Hematopoietic multipotent progenitor cell treated with erythropoietin and hydrocortisone succinate and interleukin-3 and kit ligand, for 17 days (in vitro differentiated cells): ENCODE measurements at regions not wholly inside any gene's neighbourhood (a gene's known extent, or its start where the extent isn't known, plus 50 kb on each side); places are given as distances from the start of the nearest gene placed in this dataset.

Experiments
- DNase-seq: peaks from one replicate; pipeline ENCODE4 v3.0.0-alpha.2; 2015; ENCODE audit warnings: low spot score

DNA sequence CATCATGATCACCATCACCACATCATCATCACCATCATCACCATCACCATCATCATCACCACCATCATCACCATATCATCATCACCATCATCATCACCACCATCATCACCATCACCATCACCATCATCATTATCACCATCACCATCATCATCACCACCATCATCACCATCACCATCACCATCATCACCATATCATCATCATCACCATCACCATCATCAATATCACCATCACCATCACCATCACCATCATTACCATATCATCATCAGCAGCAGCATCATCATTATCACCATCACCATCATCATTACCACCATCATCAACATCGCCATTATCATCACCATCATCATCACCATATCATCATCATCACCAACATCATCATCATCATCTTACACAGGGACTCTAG is 351.1 kb downstream of the MIAT start:
- DNase-seq: no peak

DNA sequence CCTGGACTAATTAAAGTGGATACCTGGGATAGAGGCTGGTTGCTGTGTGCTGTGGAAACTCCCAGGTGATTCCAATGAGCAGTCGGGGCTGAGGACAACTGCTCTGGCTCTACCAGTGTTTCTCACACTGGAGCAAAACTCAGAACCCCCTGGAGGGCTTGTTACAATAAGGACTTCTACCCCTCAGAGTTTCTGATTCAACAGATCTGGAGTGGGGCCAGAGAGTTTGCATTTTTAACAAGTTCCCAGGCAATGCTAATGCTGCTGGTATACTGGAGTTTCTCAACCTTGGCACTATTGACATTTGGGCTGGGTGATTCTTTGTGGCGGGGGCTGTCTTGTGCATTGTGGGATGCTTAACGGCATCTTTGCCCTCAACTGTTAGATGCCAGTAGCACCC is 353.7 kb downstream of the MIAT start:
- DNase-seq: no peak

DNA sequence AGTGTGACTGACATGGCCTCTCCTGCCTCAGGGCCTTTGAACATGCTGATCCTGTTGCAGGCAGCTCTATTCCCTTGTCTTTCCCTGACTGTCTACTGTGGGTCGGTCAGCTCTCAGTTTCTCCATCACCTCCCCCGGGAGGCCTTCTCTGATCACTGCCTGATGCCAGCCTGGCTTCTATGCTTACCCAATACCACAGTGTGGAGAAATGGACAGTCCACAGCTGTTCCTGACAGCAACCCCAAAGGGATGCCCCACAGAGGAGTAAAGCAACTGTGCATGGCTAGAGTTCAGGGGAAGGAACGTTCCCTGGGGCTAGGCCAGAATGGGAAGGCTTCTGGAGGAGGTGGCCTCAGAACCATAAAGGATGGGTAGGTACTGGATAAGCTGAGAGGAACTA is 354.3 kb downstream of the MIAT start:
- DNase-seq: no peak

DNA sequence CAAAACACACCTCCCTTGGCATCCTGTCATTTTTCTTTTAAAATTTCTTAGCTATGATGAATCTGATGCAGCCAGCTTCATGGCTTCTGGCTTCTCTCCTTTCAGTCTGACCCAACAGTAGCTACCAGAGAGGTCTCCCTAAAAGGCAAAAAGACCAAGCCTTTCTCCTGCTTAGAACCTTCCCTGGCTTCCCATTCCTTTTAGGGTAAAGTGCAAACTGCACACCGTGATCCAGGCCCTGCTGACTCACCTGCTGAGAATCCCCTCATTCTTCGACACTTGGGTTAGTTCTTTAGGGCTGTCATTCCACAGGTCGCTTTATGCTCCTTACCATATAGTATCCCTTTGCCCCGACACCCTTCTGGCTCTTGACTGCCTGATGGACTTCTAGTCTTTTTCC is 362.4 kb downstream of the MIAT start:
- no peak for DNase-seq

DNA sequence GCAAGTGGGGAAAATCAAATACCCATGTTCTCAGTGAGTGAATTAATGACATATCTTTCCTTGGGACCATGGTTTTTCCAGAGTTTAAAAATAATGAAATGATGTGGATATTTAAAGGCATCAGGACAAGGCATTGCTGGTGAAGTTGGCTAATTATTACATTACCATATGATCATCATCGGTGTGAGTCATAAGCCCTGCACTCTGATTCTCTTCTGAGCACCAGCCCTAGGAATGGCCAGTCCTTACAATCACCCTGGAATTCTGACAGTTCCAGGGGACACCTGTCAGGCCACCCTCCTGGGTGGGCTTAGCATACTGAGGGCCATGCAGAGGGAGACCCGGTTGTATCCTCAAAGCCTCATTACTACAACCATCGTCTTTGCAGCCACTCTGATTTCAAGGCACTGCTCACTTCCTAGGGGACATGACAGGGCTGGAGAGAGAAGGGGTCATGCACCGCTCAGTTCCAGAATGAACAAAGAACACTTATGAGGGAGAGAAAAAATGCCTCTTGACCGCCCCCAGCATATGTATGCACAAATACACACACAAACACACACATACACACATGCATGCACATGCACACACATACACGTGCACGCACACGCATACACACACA is 365.0 kb downstream of the MIAT start:
- DNase-seq: no peak

DNA sequence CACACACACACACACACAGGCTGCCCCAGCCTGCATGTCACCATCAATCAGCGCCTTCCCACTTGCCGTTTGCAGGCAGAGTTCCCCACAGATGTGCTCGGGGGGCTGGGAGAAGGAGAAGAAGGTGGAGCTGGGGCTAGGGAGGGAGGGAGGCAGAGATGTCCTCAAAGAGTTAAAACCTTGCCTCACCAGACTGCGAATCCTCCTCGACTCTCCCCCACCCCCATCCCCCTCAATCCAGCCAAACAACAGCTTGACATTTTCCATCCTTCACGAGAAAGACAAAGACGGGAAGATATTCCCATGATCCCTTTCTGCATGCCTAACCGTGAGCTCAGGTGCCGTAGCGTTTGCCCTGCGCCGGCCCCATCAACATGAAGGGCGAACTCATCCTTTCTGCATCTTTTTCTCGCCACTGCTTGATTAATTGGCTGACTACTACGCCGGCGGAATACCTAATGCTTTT is 365.5 kb downstream of the MIAT start:
- no peak for DNase-seq

DNA sequence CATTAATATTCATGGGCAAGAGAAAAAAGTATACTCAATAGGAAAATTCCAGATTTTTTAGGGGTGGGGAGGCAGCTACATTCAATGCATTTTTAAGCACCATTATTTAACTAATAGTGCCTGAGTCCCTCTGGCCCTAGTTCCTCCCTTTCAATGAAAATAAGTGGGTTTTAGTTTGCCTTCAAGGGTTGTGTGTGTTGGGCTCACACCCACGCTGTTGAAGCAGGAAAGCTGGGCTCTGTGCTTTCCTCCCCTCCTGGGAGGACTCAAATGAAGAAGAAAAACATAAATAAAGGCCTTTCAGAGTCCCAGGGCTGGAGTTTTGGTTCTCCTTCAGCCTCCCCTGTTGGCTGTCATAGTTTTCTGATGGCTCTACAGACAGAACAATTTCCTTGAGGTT is 366.2 kb downstream of the MIAT start:
- no peak for DNase-seq

DNA sequence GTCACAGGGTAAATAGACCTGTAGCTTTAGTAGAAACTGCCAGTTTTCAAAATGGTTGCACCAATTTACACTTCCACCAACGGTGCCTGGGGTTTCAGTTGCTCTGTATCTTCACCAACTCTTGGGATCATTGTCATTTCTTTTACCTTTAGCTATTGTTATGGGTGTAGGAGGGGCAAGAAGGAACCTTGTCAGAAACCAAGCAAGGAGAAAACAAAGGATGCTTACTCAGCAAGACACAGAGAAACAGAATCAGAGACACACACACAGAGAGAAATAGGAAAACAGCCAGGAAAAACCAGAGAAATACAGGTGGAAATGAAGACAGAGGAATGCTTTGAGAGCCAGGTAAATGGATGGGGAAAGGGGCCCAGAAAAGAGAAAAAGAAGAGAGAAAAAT is 367.6 kb downstream of the MIAT start:
- no peak for DNase-seq

DNA sequence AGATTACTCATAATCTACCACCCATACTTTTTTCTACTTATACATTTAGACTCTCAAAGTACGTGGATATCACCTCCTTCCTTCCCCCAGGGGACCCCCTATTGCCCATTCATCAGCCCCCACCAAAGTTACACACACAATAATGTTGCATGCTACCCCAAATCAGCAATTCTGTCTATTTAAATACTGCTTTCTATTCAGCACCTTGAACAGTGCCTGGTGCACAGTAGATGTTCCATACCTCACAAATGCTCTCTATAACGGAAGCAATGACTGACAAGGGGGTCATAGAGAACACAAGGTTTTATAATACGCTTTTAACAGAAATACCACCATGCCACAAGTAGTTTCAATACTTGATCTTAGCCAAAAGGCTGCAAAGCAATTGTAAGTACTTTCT is 370.7 kb downstream of the MIAT start:
- no peak for DNase-seq

DNA sequence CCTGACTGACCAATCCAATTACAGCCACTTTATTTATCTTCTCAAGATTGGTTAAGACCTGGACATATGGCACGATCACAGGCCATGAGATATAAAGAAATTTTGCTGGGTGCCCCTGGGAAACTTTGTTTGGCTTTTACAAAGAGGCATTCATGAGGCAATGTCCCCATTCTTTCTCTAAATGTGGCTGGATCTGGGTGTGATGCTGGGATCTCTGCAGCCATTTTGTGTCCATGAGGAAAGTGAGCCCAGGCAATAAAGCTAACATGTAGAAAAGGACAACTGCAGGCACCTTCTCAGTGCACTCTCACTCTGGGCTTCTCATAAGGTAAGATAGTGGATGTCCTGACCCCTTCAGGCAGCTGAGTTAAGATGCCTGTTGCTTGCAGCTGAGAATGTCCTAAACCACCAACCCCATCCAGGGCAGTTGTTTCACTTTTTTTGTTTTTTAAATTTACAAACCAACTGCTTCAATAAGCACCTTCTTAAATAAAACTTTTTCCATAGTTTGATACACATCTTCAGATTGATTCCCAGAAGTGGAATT is 372.3 kb downstream of the MIAT start:
- no peak for DNase-seq

DNA sequence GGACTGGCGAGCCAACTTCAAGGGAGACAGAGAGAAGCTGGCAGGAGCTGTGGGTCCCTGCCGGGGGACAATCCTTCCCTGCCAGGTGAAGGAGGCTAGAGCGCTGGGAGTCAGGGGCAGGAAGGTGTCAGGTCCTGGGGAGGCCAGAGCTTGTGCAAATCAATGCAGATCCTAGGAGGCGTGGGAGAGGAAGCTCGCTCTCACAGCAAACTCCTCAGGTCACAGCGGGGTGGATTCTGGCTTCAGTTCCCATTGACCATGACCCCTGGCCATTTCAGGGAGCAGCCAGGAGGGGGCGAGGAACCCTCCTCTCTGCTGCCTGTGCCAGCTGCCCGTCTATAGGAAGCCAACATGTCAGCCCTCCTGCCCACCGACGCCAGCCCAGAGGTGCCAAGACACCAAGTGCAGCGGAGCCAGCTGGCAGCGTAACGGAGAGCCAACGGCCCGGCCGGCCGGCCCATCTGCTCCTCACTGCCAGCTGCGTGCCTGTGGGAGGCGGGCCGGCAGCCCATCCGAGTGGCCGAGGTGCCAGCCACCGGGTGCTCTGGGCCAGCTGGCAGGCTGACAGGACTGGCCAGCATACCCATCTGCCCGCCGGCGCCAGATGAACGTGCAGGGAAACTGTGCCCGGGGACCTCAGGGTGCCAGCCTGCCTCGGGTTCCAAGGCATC is 374.8 kb downstream of the MIAT start:
- no peak for DNase-seq

DNA sequence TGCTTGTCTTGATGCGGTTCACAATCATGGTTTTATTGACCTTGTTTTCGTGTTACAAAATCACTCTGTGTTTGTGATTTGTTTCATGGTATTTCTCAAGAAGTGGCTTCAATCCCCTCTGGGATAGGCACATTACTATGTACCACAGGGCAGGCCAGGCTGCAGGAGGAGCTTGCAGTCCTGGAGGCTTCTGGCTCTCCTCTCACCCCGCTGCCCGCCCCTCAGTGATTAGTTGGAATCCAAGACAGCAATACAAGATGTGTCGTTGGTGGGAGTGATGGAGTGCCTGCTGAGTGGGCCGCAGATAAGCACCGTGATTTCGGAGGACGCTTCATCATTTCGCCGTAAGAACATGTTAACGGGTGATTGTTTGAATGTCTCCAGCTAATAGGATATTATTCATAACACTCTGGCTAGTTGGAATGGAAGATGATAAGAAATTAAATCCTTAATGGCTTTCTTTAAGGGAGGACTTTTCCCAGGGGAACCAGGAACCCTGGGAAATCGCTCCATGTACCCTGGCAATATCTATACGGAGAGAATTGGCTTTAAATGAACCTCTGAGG is 384.4 kb downstream of the MIAT start:
- DNase-seq: no peak

DNA sequence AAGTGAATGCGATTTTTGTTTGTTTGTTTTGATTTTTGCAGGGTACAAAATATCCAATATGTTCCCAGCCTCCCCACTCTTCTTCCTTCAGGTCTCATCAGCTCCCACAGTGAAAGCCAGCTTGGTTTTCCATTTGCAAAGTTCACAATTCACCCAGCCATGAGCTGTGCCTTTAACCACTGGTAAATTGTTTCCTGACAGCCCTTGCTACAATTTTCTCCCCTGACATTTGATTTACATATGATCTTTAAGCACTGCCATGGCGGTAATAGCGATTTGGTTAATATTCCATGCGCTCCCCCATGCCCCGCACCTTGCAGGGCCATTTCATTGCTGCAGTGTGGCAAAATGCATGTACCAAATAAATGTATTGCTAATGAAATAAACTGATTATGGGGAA is 385.9 kb downstream of the MIAT start:
- no peak for DNase-seq

DNA sequence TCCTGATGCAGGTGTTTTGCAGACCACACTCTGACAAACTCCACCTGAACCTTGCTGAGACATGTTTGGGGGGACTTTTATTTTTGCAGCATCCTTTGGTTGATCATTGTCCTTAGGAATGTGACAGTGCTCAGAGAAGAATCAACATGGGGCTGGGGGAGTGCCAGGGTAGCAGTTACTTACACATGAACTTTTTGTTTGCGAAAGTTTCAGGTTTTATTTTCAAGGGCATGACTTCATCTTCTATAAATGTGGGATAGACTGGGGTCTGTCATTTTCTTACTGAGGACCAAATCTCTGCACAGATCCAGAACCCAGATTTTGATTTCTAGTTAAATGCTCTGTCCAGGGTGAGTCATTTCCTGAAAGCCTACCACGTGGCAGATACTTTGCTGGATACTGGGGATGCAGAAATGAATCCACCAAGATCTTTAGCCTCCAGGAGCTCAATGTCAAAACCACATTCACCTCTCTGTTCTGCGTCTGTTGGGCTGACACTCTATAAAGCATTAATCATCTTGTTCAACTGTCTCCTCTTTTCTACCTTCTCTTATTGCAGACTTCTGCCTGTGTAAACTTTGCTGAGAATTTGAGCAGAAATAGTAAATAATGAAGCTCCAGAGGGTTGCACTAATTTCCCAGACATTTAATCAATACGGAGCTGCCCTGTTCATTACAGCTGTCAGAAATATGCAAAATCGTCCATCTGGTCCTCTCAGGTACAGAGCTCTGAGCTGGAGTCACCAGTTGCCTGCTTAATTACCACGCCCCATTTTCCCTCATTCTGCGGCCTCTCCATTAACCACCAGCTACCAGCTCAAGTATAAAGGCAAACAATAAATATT is 387.9 kb downstream of the MIAT start:
- no peak for DNase-seq

DNA sequence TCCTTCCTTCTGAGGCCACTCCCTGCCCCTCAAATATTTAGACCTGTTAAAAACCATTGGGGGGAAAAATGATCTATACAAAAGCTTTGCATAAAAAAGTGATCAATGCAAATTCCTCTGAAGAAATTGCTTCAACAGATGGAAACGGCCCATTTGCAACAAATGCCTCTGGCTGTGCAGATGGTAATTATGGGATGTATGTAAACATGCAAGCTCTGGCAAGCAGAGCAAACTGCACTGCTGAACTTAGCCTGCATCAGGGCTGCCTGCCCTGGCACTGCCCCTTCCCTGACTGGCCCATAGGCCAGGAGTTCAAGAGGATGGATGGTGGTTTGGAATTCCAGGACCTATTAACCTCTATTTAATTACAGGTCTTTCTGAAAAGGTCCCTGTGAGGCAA is 388.7 kb downstream of the MIAT start:
- DNase-seq: no peak

DNA sequence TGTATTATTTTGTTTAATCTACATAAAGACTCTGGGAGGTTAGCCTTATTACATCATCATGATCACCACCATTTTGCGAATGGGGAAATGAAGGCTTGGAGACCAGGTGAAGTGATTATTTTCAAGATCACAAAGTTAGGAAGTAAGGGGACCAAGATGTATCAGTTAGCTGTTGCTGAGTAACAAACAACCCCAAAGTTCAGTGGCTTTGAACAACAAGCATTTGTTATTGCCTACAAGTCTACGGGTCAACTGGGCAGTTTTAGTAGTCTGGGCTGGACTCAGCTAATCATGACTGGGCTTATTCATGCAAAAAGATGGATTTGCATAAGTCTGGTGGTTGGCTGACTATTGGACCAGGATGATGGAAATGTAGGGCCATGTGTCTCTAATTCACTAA is 389.2 kb downstream of the MIAT start:
- no peak for DNase-seq

DNA sequence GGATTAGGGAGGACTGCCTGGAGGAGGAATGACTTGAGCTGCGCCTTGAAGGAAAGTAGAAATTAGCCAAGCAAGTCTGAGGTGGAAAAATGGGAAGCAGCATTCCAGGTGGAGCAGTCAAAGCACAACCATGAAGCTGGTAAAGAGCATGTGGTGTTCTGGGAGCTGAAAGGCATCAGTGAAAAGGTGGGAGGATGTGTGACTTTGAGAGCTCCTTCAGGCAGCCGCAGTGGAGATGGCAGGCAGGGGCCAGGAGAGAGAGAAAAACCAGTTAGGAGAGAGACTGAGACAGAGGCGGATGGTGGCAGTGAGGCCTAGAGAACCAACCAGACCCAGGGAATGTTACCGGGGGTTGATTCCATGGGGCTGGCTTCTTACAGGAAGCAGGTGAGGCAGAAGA is 393.4 kb downstream of the MIAT start:
- no peak for DNase-seq

DNA sequence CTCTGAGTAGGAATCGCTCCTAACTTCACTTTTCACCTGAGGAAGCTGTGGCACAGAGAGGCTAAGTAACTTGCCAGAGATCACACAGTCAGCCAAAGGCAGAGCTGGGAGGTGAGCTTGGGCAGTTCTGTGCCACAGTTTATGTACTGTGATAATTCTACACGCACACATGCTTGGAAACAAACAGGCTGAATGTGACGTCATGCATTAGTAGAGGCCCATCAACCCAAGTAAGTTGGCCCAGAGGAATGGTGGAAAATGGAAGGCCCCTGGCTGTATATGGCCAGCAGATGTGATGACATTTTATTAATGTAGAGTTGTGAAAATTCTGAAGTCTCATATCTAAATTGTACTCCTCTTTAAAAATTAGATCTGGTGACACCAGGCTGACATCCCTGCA is 394.0 kb downstream of the MIAT start:
- no peak for DNase-seq

DNA sequence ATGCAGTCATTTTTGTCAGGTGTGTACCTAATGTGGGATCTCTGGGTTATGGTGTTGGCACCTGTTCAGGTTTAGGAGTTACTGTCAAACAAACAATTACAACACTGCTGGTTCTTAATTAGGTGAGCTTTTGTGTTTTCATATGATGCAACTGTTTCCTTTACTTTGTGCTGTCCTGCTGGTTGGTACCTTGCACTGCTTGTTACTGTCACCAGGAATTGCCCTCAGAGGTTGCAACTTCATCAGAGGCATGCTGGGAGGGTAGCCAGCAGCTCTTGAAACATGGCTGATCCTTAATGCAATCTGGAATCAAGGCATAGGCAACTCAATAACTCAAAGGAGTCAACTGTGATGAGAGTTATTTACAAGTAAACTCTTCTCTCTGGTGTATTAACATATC is 400.3 kb downstream of the MIAT start:
- no peak for DNase-seq

DNA sequence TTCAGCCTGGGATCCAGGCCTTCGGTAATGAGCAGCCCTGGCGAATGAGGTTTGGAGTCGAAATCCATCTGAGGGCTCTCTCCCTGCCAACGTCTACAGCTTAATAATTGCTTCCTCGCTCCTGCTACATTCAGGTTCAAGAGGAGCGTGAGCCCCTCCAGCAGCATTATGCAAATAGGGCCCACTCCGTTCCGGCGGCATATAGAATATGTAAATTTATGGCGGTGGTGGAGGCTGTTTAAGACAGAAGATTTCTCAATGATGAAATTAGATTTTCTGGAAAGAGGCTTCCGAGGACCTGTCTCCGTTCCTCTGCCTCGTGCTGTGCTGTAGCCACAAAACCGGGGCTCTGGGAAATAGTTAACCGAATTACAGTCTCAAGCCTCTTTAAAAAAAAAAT is 402.8 kb downstream of the MIAT start:
- DNase-seq: no peak

DNA sequence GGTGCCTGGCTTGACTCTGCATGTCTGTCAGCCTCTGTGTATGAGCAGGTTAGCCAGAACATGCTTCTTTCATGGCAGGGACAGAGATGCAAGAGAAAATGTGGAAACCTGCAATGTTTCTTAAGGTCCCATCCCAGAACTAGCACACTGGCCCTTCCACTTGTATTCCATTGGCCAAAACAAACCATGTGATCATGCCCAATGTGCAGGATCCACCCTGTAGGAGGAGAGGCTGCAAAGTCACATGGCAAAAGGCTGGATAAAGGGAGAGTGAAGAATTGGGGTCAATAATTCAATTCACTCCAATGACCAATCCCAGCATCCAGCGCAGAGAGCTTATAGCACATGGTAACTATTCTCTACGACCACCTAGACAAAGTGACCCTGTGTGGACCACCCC is 405.5 kb downstream of the MIAT start:
- DNase-seq: no peak

DNA sequence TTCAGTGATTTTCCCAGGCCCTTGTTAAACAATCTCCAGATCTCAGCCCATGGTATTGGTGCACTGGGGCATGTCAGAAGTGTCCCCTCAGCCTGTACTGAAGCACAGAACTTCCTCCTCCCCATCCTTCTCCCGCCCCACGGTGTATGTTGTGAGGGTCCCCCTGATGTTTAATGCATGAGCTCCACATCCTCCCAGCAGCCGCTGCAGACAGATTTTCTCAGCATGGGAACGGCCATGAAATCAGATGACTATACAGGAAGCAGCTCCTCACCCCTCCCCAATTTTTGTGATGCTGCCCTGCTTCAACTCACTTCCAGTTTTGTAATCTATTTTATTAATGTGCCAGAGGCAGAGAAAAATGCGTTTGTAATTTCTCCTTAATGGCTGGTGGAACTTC is 406.0 kb downstream of the MIAT start:
- no peak for DNase-seq

DNA sequence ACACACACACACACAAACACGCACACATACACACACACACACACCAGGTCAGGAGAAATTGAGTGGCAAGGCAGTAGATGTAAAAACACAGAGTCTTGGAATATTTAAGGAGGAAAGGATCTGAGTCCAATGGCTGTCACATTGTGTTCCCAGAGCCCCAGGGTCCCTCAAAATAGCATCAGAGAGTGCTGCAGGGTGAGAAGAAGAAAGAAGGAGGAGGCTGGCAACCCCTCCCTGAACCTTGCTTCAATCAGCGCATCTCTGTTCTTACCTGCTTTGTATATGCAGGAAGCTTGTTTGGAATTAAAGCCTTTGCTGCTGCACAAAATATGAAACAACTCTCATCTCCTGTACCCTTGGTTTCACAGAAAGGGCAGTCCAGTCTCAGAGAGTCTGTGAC is 406.5 kb downstream of the MIAT start:
- no peak for DNase-seq
